ENCODE measurements at regions not wholly inside any gene's neighbourhood (a gene's known extent, or its start where the extent isn't known, plus 50 kb on each side); places are given as distances from the start of the nearest gene placed in this dataset.

GRCh38 chr6:10276106-10276505, 138.8 kb downstream of the TFAP2A start:
- Histone ChIP-seq H3K27ac (ENCODE audit: insufficient read depth, low read length, poor library complexity, severe bottlenecking) (no peak overlapping the region), H3K4me3 (ENCODE audit: insufficient read depth, low read depth, low read length, poor library complexity, severe bottlenecking) (no peak overlapping the region), H3K9me3 (ENCODE audit: control insufficient read depth, low read length) (no peaks in the 10 kb centered on the region), H3K36me3 (ENCODE audit: control insufficient read depth, insufficient read depth, low read length) (no peaks in the 10 kb centered on the region), H3K27me3 (replicated peaks; ENCODE audit: control insufficient read depth, insufficient read depth, low read length, poor library complexity, severe bottlenecking) (no peaks in the 10 kb centered on the region), H3K4me1 (ENCODE audit: control insufficient read depth, insufficient read depth, low read length, poor library complexity, severe bottlenecking) (no peaks in the 10 kb centered on the region)
- DNase-seq, result no peak

DNA sequence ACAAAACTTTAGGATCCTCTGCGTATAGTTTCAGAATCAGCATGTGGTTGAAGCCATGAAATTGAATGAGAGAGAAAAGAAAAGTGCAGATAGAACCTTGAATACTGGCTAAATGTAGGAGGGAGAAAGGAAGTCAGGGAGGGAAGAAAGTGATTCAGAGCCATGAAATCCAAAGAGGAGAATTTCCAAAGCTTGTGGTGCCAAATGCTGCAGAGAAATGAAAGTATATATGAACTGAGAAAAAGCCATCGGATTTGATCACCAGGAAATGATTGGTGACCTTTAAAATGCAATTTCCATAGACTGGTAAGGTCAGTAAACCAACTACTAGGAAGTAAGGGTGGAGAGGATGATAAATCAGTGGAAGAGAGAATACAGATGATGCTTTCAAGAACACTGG, 142.3 kb downstream of the TFAP2A start:
- H3K4me1 ChIP-seq (ENCODE audit: control insufficient read depth, insufficient read depth, low read length, poor library complexity, severe bottlenecking), result no peaks in the 10 kb centered on the region
- DNase-seq, result no peak
- H3K9me3 ChIP-seq (ENCODE audit: control insufficient read depth, low read length), result no peaks in the 10 kb centered on the region
- no peaks in the 10 kb centered on the region for H3K27me3 ChIP-seq (replicated peaks; ENCODE audit: control insufficient read depth, insufficient read depth, low read length, poor library complexity, severe bottlenecking)
- no peak overlapping the region for H3K4me3 ChIP-seq (ENCODE audit: insufficient read depth, low read depth, low read length, poor library complexity, severe bottlenecking)
- no peak overlapping the region for H3K27ac ChIP-seq (ENCODE audit: insufficient read depth, low read length, poor library complexity, severe bottlenecking)
- no peaks in the 10 kb centered on the region for H3K36me3 ChIP-seq (ENCODE audit: control insufficient read depth, insufficient read depth, low read length)

GRCh38 chr6:10271982-10272381, 142.9 kb downstream of the TFAP2A start:
- H3K27me3 ChIP-seq (replicated peaks; ENCODE audit: control insufficient read depth, insufficient read depth, low read length, poor library complexity, severe bottlenecking), result no peaks in the 10 kb centered on the region
- H3K4me1 ChIP-seq (ENCODE audit: control insufficient read depth, insufficient read depth, low read length, poor library complexity, severe bottlenecking), result no peaks in the 10 kb centered on the region
- H3K36me3 ChIP-seq (ENCODE audit: control insufficient read depth, insufficient read depth, low read length), result no peaks in the 10 kb centered on the region
- no peak overlapping the region for H3K4me3 ChIP-seq (ENCODE audit: insufficient read depth, low read depth, low read length, poor library complexity, severe bottlenecking)
- no peak overlapping the region for H3K27ac ChIP-seq (ENCODE audit: insufficient read depth, low read length, poor library complexity, severe bottlenecking)
- no peak for DNase-seq
- H3K9me3 ChIP-seq (ENCODE audit: control insufficient read depth, low read length), result no peaks in the 10 kb centered on the region

GRCh38 chr6:10269814-10270472, 144.9 kb downstream of the TFAP2A start:
- DNase-seq, result no peak
- Histone ChIP-seq H3K27me3 (replicated peaks; ENCODE audit: control insufficient read depth, insufficient read depth, low read length, poor library complexity, severe bottlenecking) (no peaks in the 10 kb centered on the region), H3K4me1 (ENCODE audit: control insufficient read depth, insufficient read depth, low read length, poor library complexity, severe bottlenecking) (no peaks in the 10 kb centered on the region), H3K36me3 (ENCODE audit: control insufficient read depth, insufficient read depth, low read length) (no peaks in the 10 kb centered on the region), H3K9me3 (ENCODE audit: control insufficient read depth, low read length) (no peaks in the 10 kb centered on the region), H3K4me3 (ENCODE audit: insufficient read depth, low read depth, low read length, poor library complexity, severe bottlenecking) (no peak overlapping the region), H3K27ac (ENCODE audit: insufficient read depth, low read length, poor library complexity, severe bottlenecking) (no peak overlapping the region)

DNA sequence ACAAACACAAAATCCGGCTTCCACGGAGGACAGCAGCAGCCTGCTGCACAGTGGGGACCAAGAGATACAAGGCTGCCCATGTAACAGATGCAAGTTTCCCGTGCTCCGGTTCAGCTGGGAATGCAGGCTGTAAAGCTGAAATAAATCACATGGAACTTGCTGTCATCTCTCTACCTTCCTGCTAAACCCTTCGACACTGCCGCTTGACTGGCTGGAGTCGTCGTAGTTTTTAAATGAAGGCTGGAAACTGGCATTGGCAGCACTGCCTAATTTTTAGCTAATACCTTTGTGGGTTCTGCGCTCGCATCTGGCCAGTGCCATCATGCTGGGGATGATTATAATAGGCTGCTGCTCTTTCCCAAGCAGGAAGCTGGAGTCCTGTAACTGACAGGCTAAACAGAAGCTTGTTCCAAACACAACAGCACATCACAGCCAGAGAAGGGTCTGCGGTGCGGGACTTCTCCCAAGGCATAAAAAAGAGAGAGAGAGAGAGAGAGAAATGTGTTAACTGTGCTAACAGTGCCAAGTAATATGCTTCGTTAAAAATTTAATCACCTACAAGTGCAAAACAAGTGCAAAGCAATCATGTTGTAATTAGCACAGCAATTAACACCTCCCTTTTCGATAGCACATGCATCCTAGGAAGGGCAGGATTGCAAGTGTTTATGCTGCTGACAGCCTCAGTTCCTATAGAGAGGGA, 146.1 kb downstream of the TFAP2A start:
- Histone ChIP-seq H3K9me3 (ENCODE audit: control insufficient read depth, low read length) (no peaks in the 10 kb centered on the region), H3K36me3 (ENCODE audit: control insufficient read depth, insufficient read depth, low read length) (no peaks in the 10 kb centered on the region), H3K4me1 (ENCODE audit: control insufficient read depth, insufficient read depth, low read length, poor library complexity, severe bottlenecking) (no peaks in the 10 kb centered on the region), H3K4me3 (ENCODE audit: insufficient read depth, low read depth, low read length, poor library complexity, severe bottlenecking) (no peak overlapping the region), H3K27ac (ENCODE audit: insufficient read depth, low read length, poor library complexity, severe bottlenecking) (no peak overlapping the region), H3K27me3 (replicated peaks; ENCODE audit: control insufficient read depth, insufficient read depth, low read length, poor library complexity, severe bottlenecking) (no peaks in the 10 kb centered on the region)
- no peak for DNase-seq

DNA sequence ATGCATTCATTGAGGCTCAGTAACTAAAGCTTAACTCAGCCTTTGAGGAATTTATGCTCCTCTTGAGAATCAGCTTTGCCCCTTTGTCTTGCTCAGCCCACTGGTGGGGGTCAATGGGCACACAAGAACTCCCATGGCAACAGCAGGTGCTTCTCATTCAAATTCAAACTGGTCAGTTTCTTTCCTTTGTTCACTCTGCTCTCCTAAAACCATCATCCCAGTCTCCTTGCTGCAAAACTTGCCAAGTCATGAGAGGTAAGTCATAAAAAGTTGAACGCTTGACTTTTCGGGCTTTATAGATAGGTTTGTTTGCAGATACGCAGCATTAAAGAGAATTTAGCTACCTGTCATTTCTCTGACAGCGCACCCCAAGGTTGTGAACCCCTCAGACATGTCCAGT, 146.8 kb downstream of the TFAP2A start:
- no peak for DNase-seq
- H3K27ac ChIP-seq (ENCODE audit: insufficient read depth, low read length, poor library complexity, severe bottlenecking), result no peak overlapping the region
- H3K36me3 ChIP-seq (ENCODE audit: control insufficient read depth, insufficient read depth, low read length), result no peaks in the 10 kb centered on the region
- H3K4me1 ChIP-seq (ENCODE audit: control insufficient read depth, insufficient read depth, low read length, poor library complexity, severe bottlenecking), result no peaks in the 10 kb centered on the region
- no peaks in the 10 kb centered on the region for H3K27me3 ChIP-seq (replicated peaks; ENCODE audit: control insufficient read depth, insufficient read depth, low read length, poor library complexity, severe bottlenecking)
- H3K9me3 ChIP-seq (ENCODE audit: control insufficient read depth, low read length), result no peaks in the 10 kb centered on the region
- H3K4me3 ChIP-seq (ENCODE audit: insufficient read depth, low read depth, low read length, poor library complexity, severe bottlenecking), result no peak overlapping the region

GRCh38 chr6:10266462-10266861, 148.4 kb downstream of the TFAP2A start:
- Histone ChIP-seq H3K9me3 (ENCODE audit: control insufficient read depth, low read length) (no peaks in the 10 kb centered on the region), H3K36me3 (ENCODE audit: control insufficient read depth, insufficient read depth, low read length) (no peaks in the 10 kb centered on the region), H3K4me1 (ENCODE audit: control insufficient read depth, insufficient read depth, low read length, poor library complexity, severe bottlenecking) (no peaks in the 10 kb centered on the region), H3K27me3 (replicated peaks; ENCODE audit: control insufficient read depth, insufficient read depth, low read length, poor library complexity, severe bottlenecking) (no peaks in the 10 kb centered on the region), H3K4me3 (ENCODE audit: insufficient read depth, low read depth, low read length, poor library complexity, severe bottlenecking) (no peak overlapping the region), H3K27ac (ENCODE audit: insufficient read depth, low read length, poor library complexity, severe bottlenecking) (no peak overlapping the region)
- DNase-seq, result no peak

DNA sequence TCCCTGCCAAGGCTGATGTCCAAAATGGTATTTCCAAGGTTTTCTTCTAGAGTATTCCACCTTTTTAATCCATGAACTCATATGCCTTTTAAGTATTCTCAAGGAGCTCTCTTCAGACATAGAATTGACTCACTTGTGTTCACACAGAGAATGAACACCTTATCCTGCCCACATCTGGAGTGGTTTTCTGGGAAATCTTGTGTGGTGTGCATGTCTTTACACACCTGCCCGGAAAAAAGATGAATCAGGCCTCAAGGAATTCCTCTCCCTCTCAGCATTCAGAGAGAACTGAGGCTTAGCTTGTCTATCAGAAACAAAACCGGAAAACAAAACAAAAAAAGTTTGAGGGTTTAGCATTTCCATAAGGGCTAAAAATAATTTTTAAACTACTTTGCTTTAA, 148.8 kb downstream of the TFAP2A start:
- H3K36me3 ChIP-seq (ENCODE audit: control insufficient read depth, insufficient read depth, low read length), result no peaks in the 10 kb centered on the region
- no peaks in the 10 kb centered on the region for H3K9me3 ChIP-seq (ENCODE audit: control insufficient read depth, low read length)
- H3K27me3 ChIP-seq (replicated peaks; ENCODE audit: control insufficient read depth, insufficient read depth, low read length, poor library complexity, severe bottlenecking), result no peaks in the 10 kb centered on the region
- no peak for DNase-seq
- no peak overlapping the region for H3K27ac ChIP-seq (ENCODE audit: insufficient read depth, low read length, poor library complexity, severe bottlenecking)
- no peak overlapping the region for H3K4me3 ChIP-seq (ENCODE audit: insufficient read depth, low read depth, low read length, poor library complexity, severe bottlenecking)
- no peaks in the 10 kb centered on the region for H3K4me1 ChIP-seq (ENCODE audit: control insufficient read depth, insufficient read depth, low read length, poor library complexity, severe bottlenecking)

- Histone ChIP-seq H3K27ac (ENCODE audit: insufficient read depth, low read length, poor library complexity, severe bottlenecking) (no peak overlapping the region), H3K4me1 (ENCODE audit: control insufficient read depth, insufficient read depth, low read length, poor library complexity, severe bottlenecking) (no peaks in the 10 kb centered on the region), H3K4me3 (ENCODE audit: insufficient read depth, low read depth, low read length, poor library complexity, severe bottlenecking) (no peak overlapping the region), H3K27me3 (replicated peaks; ENCODE audit: control insufficient read depth, insufficient read depth, low read length, poor library complexity, severe bottlenecking) (no peaks in the 10 kb centered on the region), H3K36me3 (ENCODE audit: control insufficient read depth, insufficient read depth, low read length) (no peaks in the 10 kb centered on the region), H3K9me3 (ENCODE audit: control insufficient read depth, low read length) (no peaks in the 10 kb centered on the region)
- no peak for DNase-seq
Measured at GRCh38 chr6:10262505-10262904, 152.4 kb downstream of the TFAP2A start.

- DNase-seq, result no peak
- H3K36me3 ChIP-seq (ENCODE audit: control insufficient read depth, insufficient read depth, low read length), result no peaks in the 10 kb centered on the region
- H3K9me3 ChIP-seq (ENCODE audit: control insufficient read depth, low read length), result no peaks in the 10 kb centered on the region
Measured at GRCh38 chr6:10259671-10260070, 155.2 kb downstream of the TFAP2A start.

More at GRCh38 chr6:10259671-10260070, 155.2 kb downstream of the TFAP2A start:
- Histone ChIP-seq H3K4me3 (ENCODE audit: insufficient read depth, low read depth, low read length, poor library complexity, severe bottlenecking) (no peak overlapping the region), H3K27ac (ENCODE audit: insufficient read depth, low read length, poor library complexity, severe bottlenecking) (no peak overlapping the region), H3K27me3 (replicated peaks; ENCODE audit: control insufficient read depth, insufficient read depth, low read length, poor library complexity, severe bottlenecking) (no peaks in the 10 kb centered on the region), H3K4me1 (ENCODE audit: control insufficient read depth, insufficient read depth, low read length, poor library complexity, severe bottlenecking) (no peaks in the 10 kb centered on the region)
